NCI-H2196 (cell line): ENCODE measurements at regions not wholly inside any gene's neighbourhood (a gene's known extent, or its start where the extent isn't known, plus 50 kb on each side); places are given as distances from the start of the nearest gene placed in this dataset.

Experiments used
- DNase-seq: peaks from one replicate; lab custom pipeline; 2025; ENCODE audit not compliant: unreplicated experiment; lab: John Stamatoyannopoulos, UW

- no peak for DNase-seq
Measured at GRCh38 chr18:43570593-43570992, 293.3 kb upstream of the SYT4 start.

GRCh38 chr18:43571078-43571689, 293.9 kb upstream of the SYT4 start:
- peak; percentile 61 for DNase-seq

DNA sequence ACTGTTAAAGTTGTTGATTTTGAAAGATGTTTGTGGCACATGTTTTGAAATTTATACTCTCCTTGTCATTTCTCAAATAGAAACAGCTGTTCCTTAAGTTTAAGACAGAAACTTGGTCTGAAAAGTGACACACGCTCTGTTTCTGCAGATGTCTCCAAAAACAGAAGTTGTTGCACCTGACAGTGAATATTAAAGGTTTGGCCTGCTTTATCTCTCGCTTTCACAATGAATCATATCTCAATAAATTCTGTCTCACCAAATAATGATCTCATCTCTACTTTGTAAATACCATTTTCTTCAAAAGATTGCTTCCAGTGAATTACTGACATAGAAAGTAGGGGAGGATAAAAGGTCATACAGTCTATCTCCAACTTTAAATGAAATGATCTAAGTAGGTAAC, 294.9 kb upstream of the SYT4 start:
- DNase-seq: no peak

DNA sequence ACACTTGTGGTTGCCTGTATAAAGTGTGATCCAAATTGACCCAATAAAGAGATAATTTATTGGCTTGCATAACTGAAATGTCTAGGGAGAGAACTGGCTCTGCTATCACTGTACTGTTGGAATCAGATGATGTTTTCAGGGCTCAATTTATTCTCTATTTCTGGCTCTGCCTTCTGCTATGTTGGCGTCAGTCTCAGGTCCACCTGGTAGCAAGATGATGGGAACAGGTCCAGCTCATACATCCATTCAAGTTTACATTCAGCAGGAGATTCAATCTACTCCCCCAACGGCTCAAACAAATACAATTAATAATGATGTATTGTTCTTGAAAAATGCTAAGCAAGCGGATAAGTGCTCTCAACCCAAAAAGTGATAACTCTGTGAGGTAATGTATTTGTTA, 297.7 kb upstream of the SYT4 start:
- no peak for DNase-seq

DNA sequence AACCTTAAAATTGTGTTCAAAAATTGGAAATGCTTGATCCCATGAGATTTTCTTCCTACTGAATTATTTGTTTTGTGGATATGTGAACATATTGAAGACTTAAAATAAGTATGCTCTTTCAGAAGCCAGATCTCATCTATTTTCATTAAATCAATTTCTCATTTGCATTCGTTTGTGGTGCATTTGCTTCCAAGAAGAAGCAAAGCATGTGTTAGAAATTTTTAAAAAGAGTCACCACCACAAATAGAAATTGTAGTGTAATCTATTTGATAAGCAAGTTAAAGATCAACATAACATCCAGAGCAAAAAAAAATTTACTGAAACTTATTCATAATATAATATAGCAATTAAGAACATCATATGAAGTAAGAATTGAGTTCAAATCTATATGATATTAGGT, 300.9 kb upstream of the SYT4 start:
- no peak for DNase-seq

DNA sequence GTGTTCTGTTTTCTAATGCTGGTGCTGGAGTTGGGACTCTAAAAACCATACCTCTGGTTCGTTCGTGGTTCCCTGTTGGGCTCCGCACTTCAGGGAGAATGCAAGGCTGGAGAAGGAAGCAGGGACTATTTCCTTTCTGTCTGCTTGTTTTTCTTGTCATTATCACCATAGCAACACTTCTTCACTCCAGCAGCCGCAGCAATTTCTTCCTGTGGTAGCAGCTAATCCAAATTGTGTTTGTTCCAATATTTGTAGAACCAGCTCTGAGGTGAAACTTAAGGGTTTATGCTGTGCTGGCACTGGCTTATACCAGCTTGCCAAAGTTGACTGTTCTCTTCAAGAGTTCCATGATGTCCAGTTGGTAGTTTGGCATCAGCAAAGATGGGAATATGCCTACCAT, 301.4 kb upstream of the SYT4 start:
- no peak for DNase-seq

DNA sequence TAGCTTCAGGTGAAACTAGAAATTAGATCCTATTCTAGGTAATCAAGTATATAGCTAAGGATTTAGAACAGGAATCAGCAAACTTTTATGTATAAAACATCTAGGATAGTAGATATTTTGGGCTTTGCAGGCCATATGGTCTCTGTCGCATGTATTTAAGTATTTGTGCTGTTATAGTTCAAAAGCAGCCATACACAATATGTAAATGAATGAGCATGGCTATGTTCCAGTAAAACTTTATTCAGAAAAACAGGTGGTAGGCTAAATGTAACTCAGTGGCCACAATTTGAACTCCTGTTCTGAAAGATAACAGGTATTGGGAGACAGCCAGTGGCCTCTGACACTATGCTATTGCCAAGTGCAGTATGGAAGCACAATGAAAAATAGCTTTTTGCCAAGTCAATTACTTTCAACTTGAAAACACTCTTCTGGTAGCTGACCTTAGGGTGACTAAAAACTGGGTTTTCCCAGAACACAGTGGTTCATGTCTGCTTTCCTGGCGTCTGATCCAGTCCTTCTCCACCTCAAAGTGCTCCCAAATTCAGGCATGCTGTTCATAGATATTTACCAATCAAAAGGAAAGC, 304.7 kb upstream of the SYT4 start:
- DNase-seq: no peak

DNA sequence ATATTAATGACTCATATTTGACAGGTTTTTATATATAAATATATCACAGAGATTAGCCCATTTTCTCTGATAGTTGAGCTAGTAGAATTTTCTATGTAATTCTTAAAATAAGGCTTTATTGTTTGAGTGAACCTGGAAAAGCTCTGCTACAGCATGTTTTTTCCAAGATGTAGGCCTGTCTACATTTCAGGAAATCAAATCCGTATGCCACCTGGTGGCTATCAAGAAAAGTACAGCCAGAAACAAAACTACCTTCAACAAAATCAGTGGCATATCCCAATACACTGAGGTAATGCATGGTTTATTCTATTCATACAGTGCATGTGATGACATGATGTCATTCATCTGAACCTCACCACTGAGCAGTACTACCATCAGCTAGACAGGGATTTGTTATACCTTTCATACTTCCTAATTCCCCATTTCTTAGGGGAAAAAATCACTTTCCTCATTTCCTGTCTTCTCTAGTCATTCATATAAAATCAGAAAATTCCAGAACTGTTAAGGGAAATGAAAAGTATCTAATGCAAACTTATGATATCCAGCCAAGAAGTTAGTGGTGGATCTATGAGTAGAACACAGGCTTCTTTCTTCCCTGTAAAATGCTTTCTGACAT, 310.4 kb upstream of the SYT4 start:
- peak; percentile 22 for DNase-seq

DNA sequence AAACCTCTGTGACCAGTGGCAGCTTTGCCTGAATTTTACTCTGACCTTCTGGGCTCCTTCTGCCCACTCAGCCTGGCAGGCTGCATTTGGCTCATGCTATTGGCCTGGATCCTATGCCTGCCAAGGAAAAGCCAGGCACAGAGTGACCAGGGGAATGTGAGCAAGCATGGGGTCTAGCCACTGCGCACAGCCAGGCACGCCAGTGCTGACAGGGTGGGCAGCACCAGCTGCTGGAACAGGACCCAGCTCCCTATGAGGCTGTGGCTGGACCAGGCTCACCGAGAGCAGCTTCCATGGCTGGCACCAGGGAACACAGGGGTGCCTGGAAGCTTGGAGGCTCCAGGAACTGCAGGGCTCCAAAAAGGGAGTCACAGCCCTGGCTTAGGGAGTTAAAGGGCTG, 311.5 kb upstream of the SYT4 start:
- DNase-seq: no peak

- DNase-seq: no peak
Measured at GRCh38 chr18:43589611-43590151, 312.4 kb upstream of the SYT4 start.

- DNase-seq: no peak
Measured at GRCh38 chr18:43590182-43590903, 313.1 kb upstream of the SYT4 start.

DNA sequence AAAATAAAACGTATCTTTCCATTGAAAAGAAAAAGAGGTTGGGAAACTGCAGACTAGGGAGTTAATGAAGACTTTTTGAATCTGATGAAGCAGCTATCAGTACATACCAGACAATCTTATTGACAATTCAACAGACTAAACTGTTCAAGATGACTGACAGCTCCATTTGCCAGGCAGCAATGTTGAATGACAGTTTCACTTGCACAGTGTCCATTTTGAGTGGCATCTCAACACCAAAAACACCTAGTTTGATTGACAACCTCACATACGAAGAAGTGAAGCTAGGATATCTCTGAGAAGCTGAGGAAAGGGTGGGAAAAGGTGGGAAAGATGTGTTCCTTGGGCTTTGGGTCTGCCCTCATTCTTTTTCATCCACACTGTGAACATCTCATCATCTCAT, 315.0 kb upstream of the SYT4 start:
- no peak for DNase-seq

DNA sequence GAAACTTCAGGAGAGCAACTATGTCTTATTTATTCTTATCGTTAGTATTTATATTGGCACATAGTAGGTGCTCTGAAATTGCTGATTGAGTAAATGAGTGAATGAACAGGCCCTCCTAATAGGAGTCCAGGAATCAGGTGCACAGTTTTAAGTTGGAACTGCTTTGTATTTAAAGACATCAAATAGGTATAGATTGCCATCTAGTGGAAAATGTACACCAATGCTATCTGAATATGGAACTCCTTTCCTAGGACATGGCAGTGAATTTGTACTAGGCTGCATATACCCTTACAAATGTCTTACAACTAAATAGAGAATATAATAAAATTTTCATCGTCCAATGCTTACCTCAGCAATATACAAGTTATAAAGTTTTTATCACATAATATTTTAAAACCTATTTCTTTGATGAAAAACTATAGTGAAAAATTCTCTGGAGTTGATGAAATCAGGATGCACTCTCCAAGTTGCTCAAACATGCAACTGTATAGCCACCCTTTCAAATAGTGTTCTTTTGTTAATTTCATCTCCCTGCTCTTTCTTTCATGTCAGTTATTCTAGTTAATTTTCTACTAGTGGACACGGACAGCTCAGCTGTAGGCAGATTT, 318.9 kb upstream of the SYT4 start:
- peak; percentile 37 for DNase-seq

DNA sequence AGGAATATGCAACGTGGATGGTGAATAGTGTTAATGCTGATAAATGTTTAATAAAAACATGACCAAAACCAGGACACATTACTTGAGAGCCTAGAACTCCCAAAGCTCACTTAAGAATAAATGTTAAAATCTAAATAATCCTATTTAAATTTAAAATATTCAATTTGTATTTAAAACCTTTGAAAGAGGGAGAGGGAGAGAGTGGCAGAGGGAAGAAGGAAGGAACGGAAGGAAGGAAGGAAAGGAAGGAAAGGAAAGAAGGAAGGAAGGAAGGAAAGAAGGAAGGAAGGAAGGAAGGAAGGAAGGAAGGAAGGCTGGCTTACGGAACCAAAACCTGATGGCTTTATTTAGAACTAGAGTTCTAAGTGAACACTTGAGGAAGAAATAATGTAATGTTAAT, 324.1 kb upstream of the SYT4 start:
- DNase-seq: no peak

GRCh38 chr18:43605224-43605623, 327.9 kb upstream of the SYT4 start:
- DNase-seq: no peak

GRCh38 chr18:43606795-43607194, 329.5 kb upstream of the SYT4 start:
- DNase-seq: no peak

DNA sequence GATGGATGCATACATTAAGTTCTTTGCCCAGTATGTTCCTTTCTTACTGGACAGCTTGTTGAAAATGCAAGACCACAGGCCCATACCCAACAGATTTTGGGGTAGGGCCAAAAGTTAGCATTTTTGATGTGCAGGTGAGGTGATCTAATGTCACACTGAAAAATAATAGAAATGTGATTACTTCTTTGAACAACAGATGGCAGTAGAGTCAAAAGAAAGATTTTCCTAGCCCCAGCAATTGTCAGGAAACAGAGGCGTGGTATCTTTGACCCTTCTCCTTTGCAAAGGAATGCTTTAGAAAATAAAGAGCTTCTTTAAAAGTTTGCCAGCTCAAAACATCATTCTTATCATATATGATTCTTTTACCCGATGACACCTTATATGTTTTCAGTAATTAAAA, 343.6 kb upstream of the SYT4 start:
- DNase-seq: peak; percentile 40

- no peak for DNase-seq
Measured at GRCh38 chr18:43622024-43622423, 344.7 kb upstream of the SYT4 start.

DNA sequence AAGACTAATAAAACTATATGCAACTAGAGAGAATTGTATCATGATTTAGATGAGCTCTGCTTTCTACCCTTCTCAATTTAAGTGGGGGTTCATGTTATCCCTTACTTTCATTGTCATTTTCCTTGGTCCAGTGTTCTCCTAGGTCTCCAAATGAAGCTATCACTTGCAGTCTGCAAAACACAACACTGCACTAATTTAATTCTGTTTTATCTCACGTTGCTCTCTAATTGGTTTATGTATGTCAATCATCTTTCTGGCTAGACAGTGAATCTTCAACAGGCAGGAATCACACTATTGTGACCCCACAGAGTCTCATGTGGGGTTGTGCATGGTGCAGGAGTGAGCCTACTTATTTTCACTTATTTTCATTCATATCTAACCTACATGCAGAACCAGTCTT, 348.3 kb upstream of the SYT4 start:
- DNase-seq: no peak

DNA sequence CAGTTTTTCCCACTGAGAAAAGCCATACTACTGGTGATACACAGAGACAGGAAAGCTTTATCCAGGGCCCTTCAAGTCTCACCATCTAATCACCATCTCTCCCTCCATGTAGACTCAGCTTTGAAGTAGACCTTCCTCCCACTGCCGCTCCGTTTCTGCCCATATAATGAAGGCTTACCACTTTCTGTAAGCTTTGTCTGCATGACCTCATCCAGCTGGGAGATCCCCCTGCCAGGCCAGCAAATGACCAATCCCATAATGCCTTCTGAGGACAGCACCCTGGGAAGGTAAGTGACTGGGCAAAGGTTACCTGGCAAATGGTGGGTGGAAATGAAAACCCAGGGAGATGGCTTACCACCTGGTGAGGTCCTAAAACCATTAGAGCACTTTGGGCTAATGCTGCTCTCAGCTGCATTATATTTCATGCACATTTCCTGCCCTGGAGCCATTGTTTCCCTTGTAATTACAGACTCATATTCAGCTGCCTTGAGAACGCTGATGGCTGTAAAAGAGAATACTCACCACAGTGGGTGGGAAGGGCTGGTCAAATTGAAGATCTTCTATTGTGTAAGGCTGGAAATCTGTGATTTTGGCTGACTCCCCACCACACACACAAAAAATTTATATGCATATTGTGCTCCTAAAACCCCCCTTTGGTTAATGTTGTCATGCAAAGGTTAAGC, 350.7 kb upstream of the SYT4 start:
- DNase-seq: no peak

- no peak for DNase-seq
Measured at GRCh38 chr18:43634994-43635393, 357.7 kb upstream of the SYT4 start.
